GM12878 (cell line): ENCODE measurements at regions not wholly inside any gene's neighbourhood (a gene's known extent, or its start where the extent isn't known, plus 50 kb on each side); places are given as distances from the start of the nearest gene placed in this dataset.

Source experiments
- EP300 ChIP-seq, 2 experiments: fragments of 150-350 bp in 1 of 2; IDR thresholded peaks; 2 replicates each; pipeline ENCODE4 v1.6.1; 2011 to 2012; ENCODE audit warnings: low read depth in 2 of 2, low read length in 2 of 2, borderline replicate concordance in 1 of 2, improper control_type of control experiment in 1 of 2, inconsistent platforms in 1 of 2; ENCODE audit not compliant: control insufficient read depth in 1 of 2
- FOS ChIP-seq: IDR thresholded peaks from 3 replicates; pipeline ENCODE4 v1.6.1; 2011; ENCODE audit warnings: borderline replicate concordance; ENCODE audit not compliant: insufficient read length; ENCODE audit errors: extremely low read depth
- MAX ChIP-seq: IDR thresholded peaks from 2 replicates; pipeline ENCODE4 v1.6.1; 2012; ENCODE audit warnings: low read depth, low read length, improper control_type of control experiment
- SP1 ChIP-seq: IDR thresholded peaks from one replicate; pipeline ENCODE4 v1.6.1; 2011; ENCODE audit warnings: low read depth, low read length
- TF ChIP-seq, protein P1 (sequence below): fragments of 450-650 bp; IDR thresholded peaks from 2 replicates; pipeline ENCODE4 v1.6.1; 2016; ENCODE audit warnings: mild to moderate bottlenecking

GRCh38 chr7:73921623-73922528 lies 60.9 kb downstream of the TMEM270 start:
- TF ChIP-seq SP1 (no peak), EP300 (IDR thresholded peaks at IDR 0.05; ENCODE audit: borderline replicate concordance in 1 of 2, control insufficient read depth in 1 of 2, low read depth in 2 of 2, low read length in 2 of 2) (no peak), FOS (no peak), MAX (no peak)
- TF ChIP-seq, protein P1, sequence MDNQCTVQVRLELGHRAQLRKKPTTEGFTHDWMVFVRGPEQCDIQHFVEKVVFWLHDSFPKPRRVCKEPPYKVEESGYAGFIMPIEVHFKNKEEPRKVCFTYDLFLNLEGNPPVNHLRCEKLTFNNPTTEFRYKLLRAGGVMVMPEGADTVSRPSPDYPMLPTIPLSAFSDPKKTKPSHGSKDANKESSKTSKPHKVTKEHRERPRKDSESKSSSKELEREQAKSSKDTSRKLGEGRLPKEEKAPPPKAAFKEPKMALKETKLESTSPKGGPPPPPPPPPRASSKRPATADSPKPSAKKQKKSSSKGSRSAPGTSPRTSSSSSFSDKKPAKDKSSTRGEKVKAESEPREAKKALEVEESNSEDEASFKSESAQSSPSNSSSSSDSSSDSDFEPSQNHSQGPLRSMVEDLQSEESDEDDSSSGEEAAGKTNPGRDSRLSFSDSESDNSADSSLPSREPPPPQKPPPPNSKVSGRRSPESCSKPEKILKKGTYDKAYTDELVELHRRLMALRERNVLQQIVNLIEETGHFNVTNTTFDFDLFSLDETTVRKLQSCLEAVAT = no peak
